H9 (cell line): ENCODE measurements at regions not wholly inside any gene's neighbourhood (a gene's known extent, or its start where the extent isn't known, plus 50 kb on each side); places are given as distances from the start of the nearest gene placed in this dataset.

Experiments
- DNase-seq: peaks from one replicate; pipeline ENCODE4 v3.0.0-alpha.2; 2017
- H2AFZ ChIP-seq: one replicate; pipeline ENCODE4 v1.6.1; 2013; ENCODE audit warnings: mild to moderate bottlenecking, low read length, control low read depth, moderate library complexity
- H2AK5ac ChIP-seq: 2 replicates; pipeline ENCODE4 v1.6.1; 2013; ENCODE audit warnings: low read length, control low read depth, mixed read lengths; ENCODE audit not compliant: insufficient read length
- H2BK120ac ChIP-seq: one replicate; pipeline ENCODE4 v1.6.1; 2013; ENCODE audit warnings: low read depth, mild to moderate bottlenecking, low read length, control low read depth, inconsistent platforms; ENCODE audit not compliant: poor library complexity, severe bottlenecking
- H2BK12ac ChIP-seq: 2 replicates; pipeline ENCODE4 v1.6.1; 2013; ENCODE audit warnings: low read length, control low read depth, mixed read lengths, low read depth; ENCODE audit not compliant: insufficient read length
- H2BK15ac ChIP-seq: 2 replicates; pipeline ENCODE4 v1.6.1; 2013; ENCODE audit warnings: low read depth, low read length, control low read depth
- H2BK20ac ChIP-seq: one replicate; pipeline ENCODE4 v1.6.1; 2013; ENCODE audit warnings: low read depth, mild to moderate bottlenecking, low read length, control low read depth, inconsistent platforms; ENCODE audit not compliant: poor library complexity, severe bottlenecking
- H2BK5ac ChIP-seq: 2 replicates; pipeline ENCODE4 v1.6.1; 2013; ENCODE audit warnings: low read length, control low read depth, mixed read lengths; ENCODE audit not compliant: insufficient read length
- H3K14ac ChIP-seq: 2 replicates; pipeline ENCODE4 v1.6.1; 2013; ENCODE audit warnings: low read length, control low read depth; ENCODE audit not compliant: insufficient read depth
- H3K18ac ChIP-seq: 2 replicates; pipeline ENCODE4 v1.6.1; 2013; ENCODE audit warnings: low read depth, mild to moderate bottlenecking, mixed read lengths, low read length, control low read depth; ENCODE audit not compliant: insufficient read length
- H3K23ac ChIP-seq: 2 replicates; pipeline ENCODE4 v1.6.1; 2013; ENCODE audit warnings: low read length, control low read depth, mixed read lengths, low read depth; ENCODE audit not compliant: insufficient read length
- H3K23me2 ChIP-seq: 2 replicates; pipeline ENCODE4 v1.6.1; 2013; ENCODE audit warnings: low read depth, mild to moderate bottlenecking, mixed read lengths, low read length, control low read depth; ENCODE audit not compliant: insufficient read length, poor library complexity, severe bottlenecking
- H3K27ac ChIP-seq: 2 replicates; pipeline ENCODE4 v1.5.1; 2013; ENCODE audit warnings: low read length, control low read depth, mixed read lengths, low read depth; ENCODE audit not compliant: insufficient read length
- H3K27me3 ChIP-seq: 2 replicates; pipeline ENCODE4 v1.6.1; 2013; ENCODE audit warnings: low read length, control low read depth, inconsistent platforms; ENCODE audit not compliant: insufficient read depth
- H3K4ac ChIP-seq: 2 replicates; pipeline ENCODE4 v1.6.1; 2013; ENCODE audit warnings: low read depth, mild to moderate bottlenecking, control low read depth, inconsistent platforms, low read length, moderate library complexity
- H3K4me1 ChIP-seq: 2 replicates; pipeline ENCODE4 v1.6.1; 2013; ENCODE audit warnings: low read length, control low read depth, inconsistent platforms; ENCODE audit not compliant: insufficient read depth
- H3K4me2 ChIP-seq: 2 replicates; pipeline ENCODE4 v1.6.1; 2013; ENCODE audit warnings: low read length, control low read depth, mixed read lengths; ENCODE audit not compliant: insufficient read length, insufficient read depth
- H3K56ac ChIP-seq: 2 replicates; pipeline ENCODE4 v1.6.1; 2013; ENCODE audit warnings: low read depth, mild to moderate bottlenecking, mixed read lengths, low read length, control low read depth; ENCODE audit not compliant: insufficient read length
- H3K79me1 ChIP-seq: 2 replicates; pipeline ENCODE4 v1.6.1; 2013; ENCODE audit warnings: low read depth, mild to moderate bottlenecking, moderate library complexity, low read length, control low read depth, inconsistent platforms; ENCODE audit not compliant: insufficient read depth, poor library complexity, severe bottlenecking
- H3K79me2 ChIP-seq: 2 replicates; pipeline ENCODE4 v1.6.1; 2013; ENCODE audit warnings: low read length, control low read depth, inconsistent platforms; ENCODE audit not compliant: insufficient read depth
- H3K9ac ChIP-seq: 2 replicates; pipeline ENCODE4 v1.6.1; 2013; ENCODE audit warnings: low read length, control low read depth, mixed read lengths; ENCODE audit not compliant: insufficient read length; ENCODE audit errors: extremely low read depth
- H3K9me3 ChIP-seq: one replicate; pipeline ENCODE4 v1.6.1; 2013; ENCODE audit warnings: low read depth, low read length, inconsistent platforms; ENCODE audit not compliant: control insufficient read depth
- H3T11ph ChIP-seq: one replicate; pipeline ENCODE4 v1.6.1; 2013; ENCODE audit warnings: mild to moderate bottlenecking, low read length, control low read depth, inconsistent platforms
- H4K20me1 ChIP-seq: one replicate; pipeline ENCODE4 v1.6.1; 2013; ENCODE audit not compliant: control insufficient read depth, insufficient read length, insufficient read depth
- H4K5ac ChIP-seq: 2 replicates; pipeline ENCODE4 v1.6.1; 2013; ENCODE audit warnings: low read depth, mild to moderate bottlenecking, mixed read lengths, low read length, control low read depth; ENCODE audit not compliant: insufficient read length
- H4K8ac ChIP-seq: replicated peaks from 2 replicates; pipeline ENCODE4 v1.6.1; 2013; ENCODE audit warnings: low read length, control low read depth, mixed read lengths, low read depth; ENCODE audit not compliant: insufficient read length
- H4K91ac ChIP-seq: 2 replicates; pipeline ENCODE4 v1.6.1; 2013; ENCODE audit warnings: low read depth, mild to moderate bottlenecking, moderate library complexity, mixed read lengths, low read length, control low read depth; ENCODE audit not compliant: insufficient read length
- H3K27ac Mint-ChIP-seq, 3 experiments: 2 replicates in 2 of 3; 3 replicates in 1 of 3; pipeline ENCODE4 v1.8.0; 2020 to 2021; ENCODE audit warnings: mixed read lengths in 3 of 3, mild to moderate bottlenecking in 1 of 3, moderate library complexity in 1 of 3
- H3K27me3 Mint-ChIP-seq: 2 replicates; pipeline ENCODE4 v1.8.0; 2021; ENCODE audit warnings: low read depth, mild to moderate bottlenecking, moderate library complexity, mixed read lengths
- H3K36me3 Mint-ChIP-seq, 3 experiments: 2 replicates in 2 of 3; 3 replicates in 1 of 3; pipeline ENCODE4 v1.8.0; 2020 to 2021; ENCODE audit warnings: low read depth in 3 of 3, mixed read lengths in 3 of 3; ENCODE audit not compliant: insufficient read depth in 1 of 3
- H3K4me1 Mint-ChIP-seq, 2 experiments: 2 replicates each; pipeline ENCODE4 v1.8.0; 2020; ENCODE audit warnings: mixed read lengths in 2 of 2
- H3K4me3 Mint-ChIP-seq, 2 experiments: 2 replicates in 1 of 2; 3 replicates in 1 of 2; pipeline ENCODE4 v1.8.0; 2020 to 2021; ENCODE audit warnings: mild to moderate bottlenecking in 2 of 2, mixed read lengths in 2 of 2, moderate library complexity in 1 of 2
- H3K9me3 Mint-ChIP-seq, 2 experiments: 2 replicates in 1 of 2; 3 replicates in 1 of 2; pipeline ENCODE4 v1.8.0; 2020; ENCODE audit warnings: mild to moderate bottlenecking in 2 of 2, mixed read lengths in 2 of 2, moderate library complexity in 1 of 2
- WGBS: extraction: QIAGEN DNeasy Blood & Tissue Kit; methylation state at CpG from one replicate; pipeline ENCODE4 v1.1.7; 2013; ENCODE audit warnings: missing lambda C conversion rate, low lambda C conversion rate, mixed read lengths; ENCODE audit not compliant: insufficient read length; ENCODE audit errors: extremely low coverage; 5-methylcytosine and 5-hydroxymethylcytosine counted together
- TF ChIP-seq, protein P1 (sequence below): fragments of 200-600 bp; sonication (generic); conservative IDR thresholded peaks from 3 replicates; pipeline ENCODE4 v1.8.0; 2021; ENCODE audit warnings: antibody characterized with exemption, mild to moderate bottlenecking

DNA sequence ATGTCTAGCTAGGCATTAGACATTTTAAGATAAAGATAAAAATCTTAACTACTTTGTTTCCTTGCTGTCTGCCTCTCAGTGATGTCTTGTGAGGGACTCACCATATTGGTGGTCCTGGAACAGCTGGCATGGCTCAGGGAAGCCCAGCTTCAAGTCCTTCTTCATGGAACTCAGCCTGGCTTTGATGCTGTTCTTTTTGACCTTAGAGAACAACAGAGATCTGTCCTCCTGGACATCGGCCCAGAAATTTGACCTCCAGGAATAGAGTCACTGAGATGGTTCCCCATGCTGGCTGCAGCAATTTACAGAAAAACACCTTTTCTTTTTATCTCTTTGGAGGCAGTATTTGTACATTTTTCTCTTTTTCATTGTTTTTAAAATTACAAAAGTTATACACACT, 235.5 kb upstream of the WWC1 start:
- no peak overlapping the region for H4K8ac ChIP-seq
- Mint-ChIP-seq H3K4me1 (no peaks in the 10 kb centered on the region), H3K4me3 (no peak overlapping the region), H3K36me3 (peaks cover 12 to 18% (median 13%) of the 10 kb centered on the region in 3 experiments), H3K27ac (no peak overlapping the region), H3K27me3 (no peaks in the 10 kb centered on the region), H3K9me3 (peaks cover 16 to 19% of the 10 kb centered on the region in 2 experiments)
- no peak overlapping the region for H4K5ac ChIP-seq
- H3K79me1 ChIP-seq: no peaks in the 10 kb centered on the region
- no peak overlapping the region for H3K14ac ChIP-seq
- no peak overlapping the region for H3K9ac ChIP-seq
- H2BK5ac ChIP-seq: no peak overlapping the region
- no peak overlapping the region for H3T11ph ChIP-seq
- H3K23ac ChIP-seq: no peak overlapping the region
- H3K27me3 ChIP-seq: no peaks in the 10 kb centered on the region
- H2BK12ac ChIP-seq: no peak overlapping the region
- no peak overlapping the region for H3K56ac ChIP-seq
- H4K20me1 ChIP-seq: no peaks in the 10 kb centered on the region
- no peaks in the 10 kb centered on the region for H3K79me2 ChIP-seq
- no peak overlapping the region for H3K4me2 ChIP-seq
- H2BK15ac ChIP-seq: no peak overlapping the region
- H4K91ac ChIP-seq: no peak overlapping the region
- H2AFZ ChIP-seq: no peak overlapping the region
- no peak overlapping the region for H2AK5ac ChIP-seq
- no peak overlapping the region for H3K18ac ChIP-seq
- H3K4me1 ChIP-seq: no peaks in the 10 kb centered on the region
- TF ChIP-seq, protein P1, sequence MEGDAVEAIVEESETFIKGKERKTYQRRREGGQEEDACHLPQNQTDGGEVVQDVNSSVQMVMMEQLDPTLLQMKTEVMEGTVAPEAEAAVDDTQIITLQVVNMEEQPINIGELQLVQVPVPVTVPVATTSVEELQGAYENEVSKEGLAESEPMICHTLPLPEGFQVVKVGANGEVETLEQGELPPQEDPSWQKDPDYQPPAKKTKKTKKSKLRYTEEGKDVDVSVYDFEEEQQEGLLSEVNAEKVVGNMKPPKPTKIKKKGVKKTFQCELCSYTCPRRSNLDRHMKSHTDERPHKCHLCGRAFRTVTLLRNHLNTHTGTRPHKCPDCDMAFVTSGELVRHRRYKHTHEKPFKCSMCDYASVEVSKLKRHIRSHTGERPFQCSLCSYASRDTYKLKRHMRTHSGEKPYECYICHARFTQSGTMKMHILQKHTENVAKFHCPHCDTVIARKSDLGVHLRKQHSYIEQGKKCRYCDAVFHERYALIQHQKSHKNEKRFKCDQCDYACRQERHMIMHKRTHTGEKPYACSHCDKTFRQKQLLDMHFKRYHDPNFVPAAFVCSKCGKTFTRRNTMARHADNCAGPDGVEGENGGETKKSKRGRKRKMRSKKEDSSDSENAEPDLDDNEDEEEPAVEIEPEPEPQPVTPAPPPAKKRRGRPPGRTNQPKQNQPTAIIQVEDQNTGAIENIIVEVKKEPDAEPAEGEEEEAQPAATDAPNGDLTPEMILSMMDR: no peak
- no peak overlapping the region for H2BK120ac ChIP-seq
- no peak for DNase-seq
- H3K27ac ChIP-seq: no peak overlapping the region
- no peaks in the 10 kb centered on the region for H3K23me2 ChIP-seq
- no peak overlapping the region for H2BK20ac ChIP-seq
- H3K9me3 ChIP-seq: peaks cover 8% of the 10 kb centered on the region
- no peak overlapping the region for H3K4ac ChIP-seq
- no CpG with 5 or more reads among the region's 1 CpG for WGBS
